ENCODE measurements at regions not wholly inside any gene's neighbourhood (a gene's known extent, or its start where the extent isn't known, plus 50 kb on each side); places are given as distances from the start of the nearest gene placed in this dataset.

DNA sequence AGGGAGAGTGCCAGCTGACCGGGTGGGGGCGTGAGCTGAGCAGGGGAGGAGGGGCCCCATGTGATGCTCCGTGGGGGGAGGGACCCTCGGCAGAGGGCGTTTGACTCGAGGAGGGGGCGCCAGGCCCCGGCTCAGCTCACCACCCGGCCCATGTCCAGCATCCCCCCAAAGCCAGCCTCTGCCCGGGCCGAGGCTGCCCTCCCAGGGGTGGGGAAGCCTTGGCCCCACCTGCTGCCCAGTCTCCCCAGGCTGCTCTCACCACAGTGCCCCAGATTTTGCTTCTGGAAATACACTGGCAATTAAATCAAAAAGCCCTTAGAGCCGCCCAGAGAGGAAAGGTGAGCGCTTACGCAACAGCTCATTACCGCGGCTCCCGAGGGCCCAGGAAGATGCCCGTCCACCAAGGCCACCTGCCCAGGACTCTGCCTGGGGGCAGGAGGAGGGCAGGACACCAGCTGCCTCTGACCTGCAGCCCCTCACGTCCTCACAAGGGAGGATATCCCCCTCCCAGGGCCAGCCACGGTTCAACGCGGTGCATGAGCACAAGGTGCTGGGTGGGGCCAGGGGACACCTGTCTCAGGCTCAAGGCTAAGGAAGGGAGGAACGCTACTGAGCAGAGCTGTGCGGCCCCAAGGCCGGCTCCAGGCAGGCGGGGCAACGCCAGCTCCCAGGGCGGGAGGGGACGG lies 70.0 kb upstream of the INPP5A start:
- no peak for DNase-seq
- no peaks in the 10 kb centered on the region for H3K9me3 Mint-ChIP-seq
- H3K36me3 Mint-ChIP-seq (ENCODE audit: low read depth), result no peaks in the 10 kb centered on the region
- H3K4me3 Mint-ChIP-seq, result no peak overlapping the region
- H3K27me3 Mint-ChIP-seq, result peaks cover 6% of the 10 kb centered on the region
- CTCF ChIA-PET, result no interaction called here
- POLR2A ChIA-PET, result no interaction called here
- H3K27ac Mint-ChIP-seq, result no peak overlapping the region
- no peaks in the 10 kb centered on the region for H3K4me1 Mint-ChIP-seq

- Mint-ChIP-seq H3K27me3 (peaks cover 7% of the 10 kb centered on the region), H3K9me3 (no peaks in the 10 kb centered on the region), H3K4me3 (no peak overlapping the region), H3K27ac (no peak overlapping the region), H3K4me1 (no peaks in the 10 kb centered on the region), H3K36me3 (ENCODE audit: low read depth) (no peaks in the 10 kb centered on the region)
- DNase-seq, result no peak
- POLR2A ChIA-PET, result no interaction called here
- CTCF ChIA-PET, result no interaction called here
Observed at GRCh38 chr10:132468216-132468615, 69.4 kb upstream of the INPP5A start.

- DNase-seq, result no peak
- Mint-ChIP-seq H3K27me3 (peaks cover 10% of the 10 kb centered on the region), H3K9me3 (no peaks in the 10 kb centered on the region)
Observed at GRCh38 chr10:132468651-132469050, 68.9 kb upstream of the INPP5A start.

GRCh38 chr10:132469197-132469884 lies 68.2 kb upstream of the INPP5A start:
- no peak overlapping the region for H3K4me3 Mint-ChIP-seq
- H3K36me3 Mint-ChIP-seq (ENCODE audit: low read depth), result no peaks in the 10 kb centered on the region
- no peaks in the 10 kb centered on the region for H3K9me3 Mint-ChIP-seq
- H3K4me1 Mint-ChIP-seq, result no peaks in the 10 kb centered on the region
- ChIA-PET CTCF (no interaction called here), POLR2A (no interaction called here)
- no peak overlapping the region for H3K27ac Mint-ChIP-seq
- no peak for DNase-seq
- H3K27me3 Mint-ChIP-seq, result peaks cover 10% of the 10 kb centered on the region

More at GRCh38 chr10:132468651-132469050, 68.9 kb upstream of the INPP5A start:
- ChIA-PET CTCF (no interaction called here), POLR2A (no interaction called here)
- Mint-ChIP-seq H3K27ac (no peak overlapping the region), H3K4me1 (no peaks in the 10 kb centered on the region), H3K36me3 (ENCODE audit: low read depth) (no peaks in the 10 kb centered on the region), H3K4me3 (no peak overlapping the region)

DNA sequence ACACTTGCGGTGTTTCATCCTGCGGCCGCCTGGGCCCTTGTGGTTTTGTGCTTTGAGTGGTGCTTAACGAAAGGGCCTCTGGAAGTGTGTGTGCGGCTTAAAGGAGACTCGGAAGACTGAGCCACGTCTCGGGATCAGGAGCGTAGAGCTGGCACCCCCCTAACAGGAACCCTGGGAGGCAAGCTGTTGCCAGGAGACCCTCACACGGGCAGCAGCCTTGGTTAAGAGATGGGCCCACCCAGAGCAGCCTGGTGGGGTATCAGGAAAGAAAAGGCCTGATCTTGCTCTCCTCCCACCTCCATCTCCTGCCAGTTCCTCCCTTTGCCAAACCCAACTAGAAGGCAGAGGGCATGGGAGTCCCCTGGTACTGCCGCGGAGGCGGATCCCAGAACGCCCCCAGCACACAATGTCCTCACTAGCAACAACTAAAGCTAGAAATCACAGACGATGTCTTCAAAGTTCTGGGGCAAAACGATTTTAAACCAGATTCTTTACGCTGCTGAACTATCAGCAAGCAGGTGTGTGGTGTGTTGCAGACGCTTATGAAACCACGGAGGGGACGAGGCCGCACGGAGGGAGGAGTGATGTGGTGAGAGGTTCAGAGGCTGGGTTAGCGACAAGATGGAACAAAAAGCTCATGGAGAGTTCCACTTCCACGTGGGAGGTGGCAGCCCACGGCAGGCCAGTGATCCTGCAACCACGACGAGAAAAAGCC lies 67.0 kb upstream of the INPP5A start:
- no peaks in the 10 kb centered on the region for H3K9me3 Mint-ChIP-seq
- POLR2A ChIA-PET, result no interaction called here
- CTCF ChIA-PET, result no interaction called here
- H3K27ac Mint-ChIP-seq, result no peak overlapping the region
- no peaks in the 10 kb centered on the region for H3K4me1 Mint-ChIP-seq
- H3K4me3 Mint-ChIP-seq, result no peak overlapping the region
- H3K36me3 Mint-ChIP-seq (ENCODE audit: low read depth), result no peaks in the 10 kb centered on the region
- no peak for DNase-seq
- peaks cover 12% of the 10 kb centered on the region for H3K27me3 Mint-ChIP-seq

DNA sequence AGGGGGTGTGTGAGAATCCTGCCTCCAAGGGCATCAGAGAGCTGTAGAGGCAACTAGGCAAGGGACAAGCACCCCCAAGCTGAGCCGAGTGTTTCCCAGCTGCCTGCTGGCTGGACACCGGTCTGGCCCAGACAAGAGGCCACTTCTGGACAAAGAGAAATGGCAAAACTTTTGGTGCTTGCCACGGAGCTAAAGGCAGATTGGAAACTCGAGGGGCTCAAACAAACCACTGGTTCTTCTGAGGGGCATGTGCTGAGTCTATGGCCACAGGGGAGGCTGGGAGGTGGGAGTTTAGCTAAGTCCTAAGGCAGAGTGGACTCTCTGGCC lies 66.5 kb upstream of the INPP5A start:
- no peaks in the 10 kb centered on the region for H3K4me1 Mint-ChIP-seq
- ChIA-PET POLR2A (no interaction called here), CTCF (no interaction called here)
- DNase-seq, result no peak
- H3K27ac Mint-ChIP-seq, result no peak overlapping the region
- peaks cover 15% of the 10 kb centered on the region for H3K27me3 Mint-ChIP-seq
- no peak overlapping the region for H3K4me3 Mint-ChIP-seq
- no peaks in the 10 kb centered on the region for H3K36me3 Mint-ChIP-seq (ENCODE audit: low read depth)
- H3K9me3 Mint-ChIP-seq, result no peaks in the 10 kb centered on the region

DNA sequence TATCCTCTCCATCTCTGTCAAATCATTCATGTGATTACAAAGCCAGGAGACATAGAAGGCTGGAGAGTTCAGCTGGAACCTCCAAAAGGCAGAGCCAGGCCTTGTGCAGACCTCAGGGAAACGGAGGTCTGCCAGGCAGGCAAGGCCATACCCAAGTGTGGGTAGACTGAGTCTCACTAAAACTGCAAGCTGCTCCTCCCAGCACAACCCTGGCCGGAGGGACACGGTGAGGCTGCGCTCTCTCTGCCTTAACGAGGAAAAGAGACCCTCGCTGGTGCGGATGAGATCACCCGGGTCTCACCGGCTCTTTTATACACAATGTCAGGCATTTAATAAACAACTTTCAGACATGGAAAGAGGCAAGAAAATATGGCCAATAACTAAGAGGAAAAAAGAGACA lies 66.1 kb upstream of the INPP5A start:
- Mint-ChIP-seq H3K27ac (no peak overlapping the region), H3K36me3 (ENCODE audit: low read depth) (no peaks in the 10 kb centered on the region), H3K9me3 (no peaks in the 10 kb centered on the region), H3K27me3 (peaks cover 15% of the 10 kb centered on the region), H3K4me1 (no peaks in the 10 kb centered on the region), H3K4me3 (no peak overlapping the region)
- no peak for DNase-seq
- ChIA-PET POLR2A (no interaction called here), CTCF (no interaction called here)

DNA sequence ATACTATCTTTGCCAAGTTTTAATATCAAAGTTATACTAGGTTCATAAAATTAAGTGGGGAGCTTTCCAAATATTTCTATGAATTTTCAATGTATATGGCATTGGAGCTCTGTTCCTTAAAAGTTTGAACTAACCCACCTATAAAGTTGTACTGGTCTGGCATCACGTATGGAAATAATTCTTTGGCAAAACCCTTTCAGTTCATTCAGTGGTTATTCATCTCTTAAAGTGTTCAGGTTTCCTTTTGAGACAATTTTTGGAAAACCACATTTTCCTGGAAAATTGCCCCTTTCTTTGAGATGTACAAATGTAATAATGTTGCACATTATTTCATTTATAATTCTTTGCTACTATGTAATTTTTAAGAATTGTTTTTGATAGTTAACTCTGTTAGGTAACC lies 62.5 kb upstream of the INPP5A start:
- no peaks in the 10 kb centered on the region for H3K36me3 Mint-ChIP-seq (ENCODE audit: low read depth)
- no peaks in the 10 kb centered on the region for H3K9me3 Mint-ChIP-seq
- no peak overlapping the region for H3K27ac Mint-ChIP-seq
- POLR2A ChIA-PET, result no interaction called here
- no peak overlapping the region for H3K4me3 Mint-ChIP-seq
- H3K27me3 Mint-ChIP-seq, result peaks cover 13% of the 10 kb centered on the region
- CTCF ChIA-PET, result no interaction called here
- no peak for DNase-seq
- H3K4me1 Mint-ChIP-seq, result no peaks in the 10 kb centered on the region

DNA sequence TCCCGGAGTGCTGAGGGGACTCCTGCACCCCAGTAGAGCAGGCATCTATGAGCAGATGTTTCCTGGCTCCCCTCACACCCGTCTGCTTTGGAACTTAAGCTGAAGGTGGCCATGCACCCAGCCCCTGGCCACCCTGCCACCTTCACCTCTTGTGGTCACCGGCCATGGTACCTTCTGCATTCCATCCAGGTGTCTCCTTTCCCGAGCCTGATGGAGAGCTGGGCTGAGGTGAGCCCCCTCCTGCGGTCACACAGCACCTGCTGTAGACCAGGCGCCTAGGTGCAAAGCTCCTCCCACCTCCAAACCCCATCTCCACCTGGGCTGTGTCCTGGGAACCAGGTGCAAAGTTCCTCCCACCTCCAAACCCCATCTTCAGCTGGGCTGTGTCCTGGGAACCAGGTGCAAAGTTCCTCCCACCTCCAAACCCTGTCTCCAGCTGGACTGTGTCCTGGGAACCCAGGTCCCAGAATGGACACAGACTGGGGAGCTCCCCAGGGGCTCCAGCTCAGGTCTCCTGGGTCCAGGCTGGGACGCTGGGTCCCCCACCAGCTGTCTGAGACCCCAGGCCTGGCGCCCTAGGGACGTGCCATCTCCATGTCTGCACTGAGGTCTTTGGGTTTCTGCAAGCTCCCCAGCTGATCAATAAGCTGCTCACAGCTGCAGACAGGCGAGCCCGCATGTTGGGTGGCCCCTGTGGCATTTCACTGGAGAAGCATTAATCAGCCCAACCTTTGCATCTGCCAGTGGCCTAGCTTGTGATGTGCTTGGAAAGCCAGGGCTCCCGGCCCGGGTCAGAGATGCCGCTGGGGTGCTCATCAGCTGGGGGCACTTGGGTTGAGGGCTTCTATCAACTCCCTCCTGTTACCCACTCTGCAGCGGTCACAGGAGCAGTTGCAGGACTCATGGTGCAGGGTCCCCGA lies 61.2 kb upstream of the INPP5A start:
- no peaks in the 10 kb centered on the region for H3K9me3 Mint-ChIP-seq
- H3K27ac Mint-ChIP-seq, result no peak overlapping the region
- no peaks in the 10 kb centered on the region for H3K36me3 Mint-ChIP-seq (ENCODE audit: low read depth)
- no peak for DNase-seq
- H3K4me1 Mint-ChIP-seq, result no peaks in the 10 kb centered on the region
- POLR2A ChIA-PET, result no interaction called here
- no peak overlapping the region for H3K4me3 Mint-ChIP-seq
- CTCF ChIA-PET, result interaction anchor here (1.2 kb wide), 1 partner anchor 18 kb away, joined by 4 read pairs; no protein-coding TSS in a partner anchor
- H3K27me3 Mint-ChIP-seq, result peaks cover 13% of the 10 kb centered on the region

GRCh38 chr10:132477066-132477397 lies 60.6 kb upstream of the INPP5A start:
- no peak overlapping the region for H3K27ac Mint-ChIP-seq
- H3K9me3 Mint-ChIP-seq, result no peaks in the 10 kb centered on the region
- H3K4me1 Mint-ChIP-seq, result no peaks in the 10 kb centered on the region
- no peak for DNase-seq
- no peak overlapping the region for H3K4me3 Mint-ChIP-seq
- ChIA-PET POLR2A (no interaction called here), CTCF (interaction anchor here (1.2 kb wide), 1 partner anchor 18 kb away, joined by 4 read pairs; no protein-coding TSS in a partner anchor)
- H3K27me3 Mint-ChIP-seq, result peaks cover 17% of the 10 kb centered on the region
- H3K36me3 Mint-ChIP-seq (ENCODE audit: low read depth), result no peaks in the 10 kb centered on the region

DNA sequence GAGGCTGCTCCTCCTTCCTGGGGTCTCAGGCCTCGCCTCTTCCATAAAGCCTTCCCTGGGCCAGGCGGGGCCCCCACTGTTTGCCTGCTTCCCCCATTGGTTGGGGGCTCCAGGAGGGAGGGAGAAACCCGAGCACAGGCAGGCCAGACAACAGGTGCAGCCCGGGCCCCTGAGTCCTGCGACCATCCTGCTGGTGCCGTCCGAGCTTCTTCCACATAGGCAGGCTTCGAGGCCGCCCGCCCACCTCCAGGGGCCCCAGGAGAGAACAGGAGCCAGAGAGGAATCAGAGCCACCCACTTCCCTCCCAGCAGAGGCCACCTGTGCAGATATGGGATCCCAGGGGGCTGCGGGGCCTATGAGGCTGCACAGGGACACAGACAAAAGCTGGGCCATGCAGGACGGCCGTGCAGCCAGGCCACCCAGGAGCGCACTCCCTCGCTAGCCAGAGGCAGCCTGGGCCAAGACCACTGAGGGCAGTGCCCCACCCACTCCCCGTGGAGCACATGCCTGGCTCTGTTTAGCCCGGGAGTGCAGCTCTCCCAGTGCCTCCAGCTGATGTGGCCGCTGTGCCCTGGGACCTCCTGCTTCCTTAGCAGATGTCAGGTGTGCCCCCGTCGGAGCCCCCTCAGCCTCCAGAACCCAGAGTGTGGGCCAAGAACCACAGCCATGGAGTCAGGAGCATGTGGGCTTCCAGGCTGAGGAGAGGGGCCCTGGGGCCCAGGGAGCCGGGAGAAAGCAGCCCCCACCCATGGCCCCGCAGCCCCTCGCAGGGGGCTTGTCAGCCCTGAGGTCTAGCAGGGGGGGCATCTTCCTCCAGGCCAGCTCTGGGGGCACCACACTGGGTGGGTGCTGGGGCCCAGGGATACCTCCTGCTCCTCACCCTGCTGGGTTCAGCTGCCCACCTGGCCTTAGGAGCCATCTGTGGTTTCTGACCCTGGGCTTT lies 59.9 kb upstream of the INPP5A start:
- CTCF ChIA-PET, result interaction anchor here (1.2 kb wide), 1 partner anchor 19 kb away, joined by 4 read pairs; no protein-coding TSS in a partner anchor
- POLR2A ChIA-PET, result no interaction called here
- H3K36me3 Mint-ChIP-seq (ENCODE audit: low read depth), result no peaks in the 10 kb centered on the region
- no peak overlapping the region for H3K4me3 Mint-ChIP-seq
- H3K27ac Mint-ChIP-seq, result no peak overlapping the region
- DNase-seq, result no peak
- no peaks in the 10 kb centered on the region for H3K4me1 Mint-ChIP-seq
- no peaks in the 10 kb centered on the region for H3K9me3 Mint-ChIP-seq
- peaks cover 21% of the 10 kb centered on the region for H3K27me3 Mint-ChIP-seq

GRCh38 chr10:132478341-132479023 lies 59.1 kb upstream of the INPP5A start:
- Mint-ChIP-seq H3K36me3 (ENCODE audit: low read depth) (no peaks in the 10 kb centered on the region), H3K4me3 (no peak overlapping the region), H3K4me1 (no peaks in the 10 kb centered on the region), H3K27me3 (peaks cover 18% of the 10 kb centered on the region), H3K27ac (no peak overlapping the region), H3K9me3 (no peaks in the 10 kb centered on the region)
- POLR2A ChIA-PET, result no interaction called here
- CTCF ChIA-PET, result no interaction called here
- DNase-seq, result no peak

Data from activated CD4-positive, alpha-beta memory T cell treated with anti-CD3 and anti-CD28 coated beads, Interleukin-2, amount 10 ng/mL, durations not matched to agents 7 days and 5 days (primary cell).